ENCODE measurements at regions not wholly inside any gene's neighbourhood (a gene's known extent, or its start where the extent isn't known, plus 50 kb on each side); places are given as distances from the start of the nearest gene placed in this dataset.

- Mint-ChIP-seq H3K27ac (no peak overlapping the region), H3K27me3 (no peaks in the 10 kb centered on the region), H3K9me3 (no peaks in the 10 kb centered on the region), H3K36me3 (ENCODE audit: low read depth) (no peaks in the 10 kb centered on the region), H3K4me1 (ENCODE audit: low read depth) (peaks cover 26% of the 10 kb centered on the region), H3K4me3 (no peak overlapping the region)
- DNase-seq (no peak), ATAC-seq (no peak)
- intact Hi-C loops (cut with micrococcal nuclease), result no loop called here
- ChIA-PET CTCF (interaction anchor here (1.0 to 1.6 kb wide), 3 partner anchors 10 to 392 kb away, joined by 3 to 4 read pairs (median 3); no protein-coding TSS in a partner anchor), POLR2A (no interaction called here)
- no peak for TF ChIP-seq CTCF (IDR thresholded peaks at IDR 0.05)
These were observed 371.8 kb downstream of the BTG1 start for GRCh38 chr12:91773749-91774429.

GRCh38 chr12:91772411-91772810, 373.2 kb downstream of the BTG1 start:
- CTCF ChIA-PET, result interaction anchor here (1.6 kb wide), 1 partner anchor 9 kb away, joined by 4 read pairs; no protein-coding TSS in a partner anchor

GRCh38 chr12:91769736-91770135, 375.9 kb downstream of the BTG1 start:
- no peak overlapping the region for H3K27ac Mint-ChIP-seq
- TF ChIP-seq CTCF (IDR thresholded peaks at IDR 0.05), result no peak
- intact Hi-C loops (cut with micrococcal nuclease), result no loop called here

More at GRCh38 chr12:91772411-91772810, 373.2 kb downstream of the BTG1 start:
- no peaks in the 10 kb centered on the region for H3K36me3 Mint-ChIP-seq (ENCODE audit: low read depth)
- no peak overlapping the region for H3K4me3 Mint-ChIP-seq
- no peaks in the 10 kb centered on the region for H3K27me3 Mint-ChIP-seq
- POLR2A ChIA-PET, result no interaction called here
- no peaks in the 10 kb centered on the region for H3K9me3 Mint-ChIP-seq
- no peak for DNase-seq
- H3K27ac Mint-ChIP-seq, result no peak overlapping the region
- intact Hi-C loops (cut with micrococcal nuclease), result no loop called here
- peaks cover 11% of the 10 kb centered on the region for H3K4me1 Mint-ChIP-seq (ENCODE audit: low read depth)
- no peak for ATAC-seq
- no peak for TF ChIP-seq CTCF (IDR thresholded peaks at IDR 0.05)

GRCh38 chr12:91767237-91767636, 378.4 kb downstream of the BTG1 start:
- TF ChIP-seq CTCF (IDR thresholded peaks at IDR 0.05), result no peak
- ChIA-PET POLR2A (no interaction called here), CTCF (interaction anchor here (2.9 kb wide), 1 partner anchor 44 kb away, joined by 9 read pairs; no protein-coding TSS in a partner anchor)
- Mint-ChIP-seq H3K27me3 (no peaks in the 10 kb centered on the region), H3K4me1 (ENCODE audit: low read depth) (no peaks in the 10 kb centered on the region), H3K4me3 (no peak overlapping the region), H3K36me3 (ENCODE audit: low read depth) (no peaks in the 10 kb centered on the region), H3K27ac (no peak overlapping the region), H3K9me3 (no peaks in the 10 kb centered on the region)
- ATAC-seq, result no peak
- no peak for DNase-seq
- intact Hi-C loops (cut with micrococcal nuclease), result no loop called here

More at GRCh38 chr12:91769736-91770135, 375.9 kb downstream of the BTG1 start:
- Mint-ChIP-seq H3K4me3 (no peak overlapping the region), H3K27me3 (no peaks in the 10 kb centered on the region), H3K9me3 (no peaks in the 10 kb centered on the region), H3K4me1 (ENCODE audit: low read depth) (peaks cover 6% of the 10 kb centered on the region), H3K36me3 (ENCODE audit: low read depth) (no peaks in the 10 kb centered on the region)
- POLR2A ChIA-PET, result no interaction called here
- no peak for DNase-seq
- CTCF ChIA-PET, result no interaction called here
- no peak for ATAC-seq

- ATAC-seq (no peak), DNase-seq (no peak)
- Mint-ChIP-seq H3K27ac (no peak overlapping the region), H3K27me3 (no peaks in the 10 kb centered on the region), H3K9me3 (no peaks in the 10 kb centered on the region), H3K4me1 (ENCODE audit: low read depth) (no peaks in the 10 kb centered on the region), H3K36me3 (ENCODE audit: low read depth) (no peaks in the 10 kb centered on the region), H3K4me3 (no peak overlapping the region)
- CTCF ChIA-PET, result interaction anchor here (2.9 kb wide), 1 partner anchor 45 kb away, joined by 9 read pairs; no protein-coding TSS in a partner anchor
- POLR2A ChIA-PET, result no interaction called here
- TF ChIP-seq CTCF (IDR thresholded peaks at IDR 0.05), result no peak
- intact Hi-C loops (cut with micrococcal nuclease), result no loop called here
These were observed 379.2 kb downstream of the BTG1 start for GRCh38 chr12:91766454-91766853.

All from activated CD8-positive, alpha-beta T cell treated with anti-CD3 and anti-CD28 coated beads for 36 hours (primary cell).